C4-2B (cell line): ENCODE measurements at regions not wholly inside any gene's neighbourhood (a gene's known extent, or its start where the extent isn't known, plus 50 kb on each side); places are given as distances from the start of the nearest gene placed in this dataset.

Source experiments
- CTCF ChIP-seq: fragments of 450-650 bp; conservative IDR thresholded peaks from 2 replicates; pipeline ENCODE4 v1.5.1; 2017; ENCODE audit warnings: mild to moderate bottlenecking
- ZFX ChIP-seq: fragments of 450-650 bp; IDR thresholded peaks from 2 replicates; pipeline ENCODE4 v1.6.1; 2017

DNA sequence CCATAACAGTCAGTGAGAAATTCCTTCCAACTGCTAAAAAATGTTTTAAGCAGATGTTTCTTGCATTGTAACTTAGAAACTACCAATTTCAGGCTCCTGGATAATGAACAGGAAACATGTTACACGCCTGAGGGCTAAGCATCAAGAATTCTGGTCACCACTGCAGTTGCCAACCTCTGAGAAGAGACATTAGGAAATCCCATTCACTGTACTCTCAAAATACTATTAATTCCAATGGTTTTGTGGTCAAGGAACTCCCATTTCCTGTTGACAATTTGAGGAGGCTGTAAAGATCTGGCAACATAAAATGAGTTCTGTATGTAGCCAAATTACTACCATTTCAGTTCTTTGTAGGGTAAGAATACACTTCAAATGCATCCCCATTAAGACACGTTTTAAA is 456.0 kb upstream of the MEF2C start:
- TF ChIP-seq CTCF = no peak
- TF ChIP-seq ZFX = no peak
